Mesodermal cell (in vitro differentiated cells): ENCODE measurements at regions not wholly inside any gene's neighbourhood (a gene's known extent, or its start where the extent isn't known, plus 50 kb on each side); places are given as distances from the start of the nearest gene placed in this dataset.
A peak's percentile ranks its signal among the peaks of the same experiment; 100 is the strongest.

Source experiments
- H3K27ac ChIP-seq: 2 replicates; pipeline ENCODE4 v1.7.0; 2013; ENCODE audit warnings: mild to moderate bottlenecking, low read depth, low read length, moderate library complexity; ENCODE audit not compliant: severe bottlenecking
- H3K36me3 ChIP-seq: 2 replicates; pipeline ENCODE4 v1.7.1; 2013; ENCODE audit warnings: mild to moderate bottlenecking, low read length, moderate library complexity; ENCODE audit not compliant: control insufficient read depth, insufficient read depth
- H3K4me1 ChIP-seq: one replicate; pipeline ENCODE4 v1.7.1; 2013; ENCODE audit warnings: mild to moderate bottlenecking, low read length; ENCODE audit not compliant: insufficient read depth, control insufficient read depth, poor library complexity, severe bottlenecking
- H3K4me3 ChIP-seq: 2 replicates; pipeline ENCODE4 v1.7.0; 2013; ENCODE audit warnings: low read length, control low read depth, mild to moderate bottlenecking; ENCODE audit not compliant: insufficient read depth, poor library complexity, severe bottlenecking; ENCODE audit errors: extremely low read depth
- H3K9me3 ChIP-seq: 2 replicates; pipeline ENCODE4 v1.7.1; 2013; ENCODE audit warnings: mild to moderate bottlenecking, low read length, moderate library complexity; ENCODE audit not compliant: control insufficient read depth
- WGBS, 2 experiments: methylation state at CpG; one replicate each; pipeline ENCODE4 v1.1.5; 2013; ENCODE audit warnings: missing lambda C conversion rate in 2 of 2; ENCODE audit not compliant: insufficient coverage in 2 of 2; 5-methylcytosine and 5-hydroxymethylcytosine counted together

DNA sequence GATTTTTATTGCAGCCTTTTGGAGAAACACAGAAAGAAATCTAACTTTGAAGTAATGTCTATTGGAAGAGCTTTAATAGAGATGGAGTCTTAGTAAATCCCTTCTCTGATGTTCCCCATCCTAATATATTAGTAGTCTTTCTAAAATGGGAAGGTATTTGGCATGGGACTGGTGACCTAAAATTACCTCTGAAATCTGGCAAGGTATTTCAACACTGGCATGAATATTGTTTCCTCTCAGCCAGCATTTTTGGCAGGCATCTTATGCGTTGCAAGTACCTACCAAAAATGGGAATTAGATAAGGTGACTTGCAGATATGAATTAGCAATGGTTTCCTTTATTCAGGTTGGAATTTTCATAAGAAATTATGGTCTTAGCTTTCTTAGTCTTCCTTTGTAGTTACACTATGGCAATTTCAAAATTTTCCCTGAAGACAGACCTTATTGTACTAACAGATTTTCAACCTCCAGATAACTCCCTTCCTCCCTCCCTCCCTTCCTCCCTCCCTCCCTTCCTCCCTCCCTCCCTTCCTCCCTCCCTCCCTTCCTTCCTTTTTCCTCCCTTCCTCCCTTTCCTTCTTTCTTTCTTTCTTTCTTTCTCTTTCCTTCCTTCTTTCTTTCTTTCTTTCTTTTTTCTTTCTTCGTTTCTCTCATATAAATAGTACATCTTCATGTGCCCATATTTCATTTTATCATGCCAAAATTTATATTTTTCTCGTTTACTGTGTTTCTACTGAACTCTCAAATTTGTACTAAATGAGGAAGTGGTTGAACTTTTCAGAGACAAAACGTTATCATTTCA lies 168.2 kb upstream of the KCNMB2 start:
- Histone ChIP-seq H3K4me3 (no peak overlapping the region), H3K4me1 (no peaks in the 10 kb centered on the region), H3K36me3 (no peaks in the 10 kb centered on the region), H3K27ac (no peak overlapping the region), H3K9me3 (peaks cover 6% of the 10 kb centered on the region)
- 100% methylated on average over 1 of the region's 4 CpGs for WGBS, 2 experiments

DNA sequence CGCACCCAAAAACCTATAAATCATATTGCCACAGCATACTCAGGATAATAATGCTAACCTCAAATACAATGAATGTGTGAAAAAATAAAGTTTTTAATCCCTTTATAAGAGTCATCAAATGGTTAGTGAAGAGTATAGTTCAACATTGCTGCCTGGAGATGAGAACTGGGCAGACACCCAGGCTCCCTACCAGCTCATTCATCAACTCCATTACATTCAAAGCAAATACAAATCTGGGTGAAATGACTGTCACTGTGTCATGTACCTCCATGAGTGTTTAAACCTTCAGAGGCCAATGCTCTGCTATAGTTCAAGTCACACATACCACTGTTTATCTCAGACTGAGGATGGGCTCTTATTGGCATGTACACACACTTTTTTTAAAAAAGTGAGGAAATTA lies 167.2 kb upstream of the KCNMB2 start:
- Histone ChIP-seq H3K36me3 (no peaks in the 10 kb centered on the region), H3K27ac (no peak overlapping the region), H3K9me3 (peaks cover 3% of the 10 kb centered on the region), H3K4me1 (no peaks in the 10 kb centered on the region), H3K4me3 (no peak overlapping the region)
- WGBS, 2 experiments, result no CpG with 5 or more reads among the region's 1 CpG

GRCh38 chr3:178369811-178370210 lies 166.4 kb upstream of the KCNMB2 start:
- no CpG with 5 or more reads among the region's 2 CpGs for WGBS, 2 experiments
- no peaks in the 10 kb centered on the region for H3K36me3 ChIP-seq
- H3K4me1 ChIP-seq, result no peaks in the 10 kb centered on the region
- no peak overlapping the region for H3K4me3 ChIP-seq
- H3K9me3 ChIP-seq, result no peaks in the 10 kb centered on the region
- H3K27ac ChIP-seq, result no peak overlapping the region

DNA sequence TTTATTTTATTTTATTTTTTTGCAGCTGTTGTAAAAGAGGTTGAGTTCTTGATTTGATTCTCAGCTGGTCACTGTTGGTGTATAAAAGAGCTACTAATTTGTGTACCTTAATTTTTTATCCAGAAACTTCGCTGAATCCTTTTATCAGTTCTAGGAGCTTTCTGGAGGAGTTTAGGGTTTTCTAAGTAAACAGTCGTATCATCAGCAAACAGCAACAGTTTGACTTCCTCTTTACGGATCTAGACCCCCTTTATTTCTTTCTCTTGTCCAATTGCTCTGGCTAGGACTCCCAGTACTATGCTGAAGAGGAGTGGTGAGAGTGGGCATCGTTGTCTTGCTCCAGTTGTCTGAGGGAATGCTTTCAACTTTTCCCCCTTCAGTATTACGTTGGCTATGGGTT lies 165.8 kb upstream of the KCNMB2 start:
- 86 to 100% methylated on average over 1 to 2 of the region's 5 CpGs for WGBS, 2 experiments

GRCh38 chr3:178381555-178381954 lies 154.7 kb upstream of the KCNMB2 start:
- no peak overlapping the region for H3K4me3 ChIP-seq
- no peaks in the 10 kb centered on the region for H3K36me3 ChIP-seq
- peaks cover 13% of the 10 kb centered on the region for H3K4me1 ChIP-seq
- no peak overlapping the region for H3K27ac ChIP-seq
- no CpG with 5 or more reads among the region's 1 CpG for WGBS, 2 experiments
- H3K9me3 ChIP-seq, result no peaks in the 10 kb centered on the region

More for the DNA sequence above, 165.8 kb upstream of the KCNMB2 start:
- Histone ChIP-seq H3K4me3 (no peak overlapping the region), H3K27ac (no peak overlapping the region), H3K36me3 (no peaks in the 10 kb centered on the region), H3K4me1 (no peaks in the 10 kb centered on the region), H3K9me3 (no peaks in the 10 kb centered on the region)

DNA sequence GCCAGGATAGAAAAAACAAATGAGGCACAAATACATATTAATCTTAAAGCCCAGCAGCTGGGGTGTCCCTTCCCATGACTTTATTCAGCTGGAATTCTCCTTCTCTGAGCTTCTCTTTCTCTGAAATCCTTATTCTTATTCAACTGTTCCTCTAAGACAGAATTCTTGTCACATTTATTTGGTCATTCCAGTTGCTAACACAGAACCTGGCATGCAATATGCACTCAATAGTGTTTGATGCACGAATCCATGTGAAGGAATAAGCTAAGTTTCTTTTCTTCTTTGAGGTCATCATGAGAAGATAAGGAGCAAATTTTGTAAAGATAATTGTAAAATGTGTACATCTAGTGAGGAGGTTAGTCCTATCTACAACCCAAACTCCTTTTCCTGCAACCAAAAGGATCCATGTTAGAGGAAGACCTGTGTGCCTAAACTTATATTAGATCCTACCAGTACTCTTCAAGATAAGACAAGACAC lies 154.2 kb upstream of the KCNMB2 start:
- Histone ChIP-seq H3K4me3 (no peak overlapping the region), H3K4me1 (peaks cover 13% of the 10 kb centered on the region), H3K9me3 (no peaks in the 10 kb centered on the region), H3K27ac (peak overlapping the region; percentile 20), H3K36me3 (no peaks in the 10 kb centered on the region)
- 100% methylated on average over 1 of the region's 1 CpG for WGBS, 2 experiments

DNA sequence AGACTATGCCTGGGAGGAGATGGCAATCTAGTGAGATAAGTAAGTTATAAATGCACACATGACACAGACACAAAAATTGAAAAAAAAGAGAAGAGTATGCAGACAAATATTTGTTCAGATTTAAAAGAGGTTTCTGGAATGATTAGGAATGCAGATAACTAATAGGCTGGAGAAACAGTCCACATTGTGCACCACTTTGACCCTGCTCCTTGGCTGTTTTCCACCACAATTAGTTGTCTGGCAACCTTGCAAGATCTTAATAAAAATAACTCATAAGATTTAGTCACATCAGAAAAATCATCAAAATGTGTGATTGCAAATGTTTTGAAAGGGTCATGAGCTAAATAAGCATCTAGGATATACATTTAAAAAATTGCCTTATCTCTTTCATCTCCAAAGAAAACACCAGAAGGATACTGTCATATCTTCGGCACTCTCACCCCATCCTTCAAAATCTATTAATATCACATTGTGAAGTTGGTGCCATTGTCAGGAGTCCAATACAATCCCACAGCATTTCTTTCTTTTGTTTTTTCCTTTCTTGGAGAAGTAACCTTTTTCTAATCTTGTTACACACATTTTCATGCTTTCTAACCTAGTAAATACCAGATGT lies 153.7 kb upstream of the KCNMB2 start:
- Histone ChIP-seq H3K4me3 (no peak overlapping the region), H3K4me1 (peaks cover 13% of the 10 kb centered on the region), H3K36me3 (no peaks in the 10 kb centered on the region), H3K27ac (peak overlapping the region; percentile 20), H3K9me3 (no peaks in the 10 kb centered on the region)
- 100% methylated on average over 1 of the region's 1 CpG for WGBS, 2 experiments

- Histone ChIP-seq H3K36me3 (no peaks in the 10 kb centered on the region), H3K27ac (peak overlapping the region; percentile 31), H3K9me3 (no peaks in the 10 kb centered on the region), H3K4me3 (no peak overlapping the region), H3K4me1 (peaks cover 13% of the 10 kb centered on the region)
- WGBS, 2 experiments, result 66 to 88% methylated on average over 4 to 5 of the region's 8 CpGs
Measured at GRCh38 chr3:178384321-178385230, 151.7 kb upstream of the KCNMB2 start.

DNA sequence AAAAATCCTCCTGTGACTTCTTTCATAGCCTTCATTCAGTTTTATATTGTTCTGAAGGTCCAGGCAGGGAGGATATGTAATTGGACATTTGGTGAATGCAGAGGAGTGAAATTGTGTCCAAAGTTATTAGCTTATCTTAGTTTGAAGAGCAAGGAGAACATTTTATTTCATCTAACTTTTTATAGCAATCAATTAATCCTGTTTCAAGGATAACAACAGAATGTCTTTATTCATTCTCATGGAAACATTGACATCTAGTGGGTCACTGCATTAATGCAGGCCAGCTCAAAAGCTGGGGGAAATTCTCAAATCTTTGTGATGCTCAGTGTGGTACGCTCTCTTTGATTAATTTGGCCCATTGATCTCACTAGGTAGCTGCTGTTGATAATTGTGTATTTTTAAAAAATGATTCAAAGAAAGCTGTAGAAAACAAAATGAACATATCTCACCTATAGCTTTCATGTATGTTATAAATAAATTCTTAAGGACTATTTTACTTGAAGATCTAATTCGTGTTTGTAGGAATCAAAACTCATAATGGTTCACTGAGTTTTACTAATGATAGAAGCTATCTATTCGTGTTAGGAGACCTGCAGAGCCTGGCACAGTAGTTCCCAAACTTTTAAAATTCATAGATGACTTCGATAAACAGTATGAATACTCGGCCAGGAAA lies 150.8 kb upstream of the KCNMB2 start:
- H3K36me3 ChIP-seq, result no peaks in the 10 kb centered on the region
- H3K9me3 ChIP-seq, result no peaks in the 10 kb centered on the region
- WGBS, 2 experiments, result 100% methylated on average over 1 of the region's 5 CpGs; no CpG with 5 or more reads in 1 of the 2 experiments
- H3K27ac ChIP-seq, result no peak overlapping the region
- no peak overlapping the region for H3K4me3 ChIP-seq
- peaks cover 13% of the 10 kb centered on the region for H3K4me1 ChIP-seq

DNA sequence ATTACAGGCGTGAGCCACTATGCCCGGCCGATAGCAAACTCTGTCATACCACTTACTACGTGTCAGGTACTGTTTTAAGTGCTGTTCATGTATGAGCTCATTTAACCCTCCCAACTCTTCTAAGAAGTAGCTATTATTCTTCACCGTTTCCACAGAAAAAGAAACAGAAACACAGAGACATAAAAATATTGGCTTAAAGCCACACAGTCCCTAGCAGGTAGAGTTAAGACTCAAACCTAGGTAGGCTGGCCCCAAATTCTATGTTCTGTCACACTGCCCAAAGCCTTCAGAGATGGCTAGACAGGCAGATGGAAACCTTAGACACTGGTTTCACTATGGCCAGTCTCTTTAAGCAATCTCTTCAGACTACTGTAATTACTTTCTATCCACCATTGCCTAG lies 149.8 kb upstream of the KCNMB2 start:
- Histone ChIP-seq H3K4me1 (peaks cover 13% of the 10 kb centered on the region), H3K27ac (no peak overlapping the region), H3K4me3 (no peak overlapping the region), H3K9me3 (no peaks in the 10 kb centered on the region), H3K36me3 (no peaks in the 10 kb centered on the region)
- 86 to 100% methylated on average over 1 to 4 of the region's 5 CpGs for WGBS, 2 experiments
